ENCODE measurements at regions not wholly inside any gene's neighbourhood (a gene's known extent, or its start where the extent isn't known, plus 50 kb on each side); places are given as distances from the start of the nearest gene placed in this dataset.

DNA sequence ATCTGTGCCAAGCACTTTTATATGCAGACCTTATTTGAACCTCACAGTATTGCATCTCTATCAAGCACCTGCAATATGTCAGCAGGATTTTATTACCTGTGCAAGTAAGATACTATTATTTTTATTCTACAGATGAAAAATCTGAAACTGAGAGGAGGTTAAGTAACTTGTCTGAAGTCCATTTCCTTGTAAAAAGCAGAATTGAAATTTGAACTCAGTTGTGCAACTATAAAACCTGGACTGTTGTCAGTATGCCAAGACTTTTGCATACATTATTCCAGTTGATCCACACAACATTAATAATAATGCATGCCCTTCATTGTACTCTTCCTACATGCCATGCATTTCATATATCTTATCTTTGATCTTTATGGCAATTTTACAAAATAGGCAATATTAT, 82.2 kb upstream of the BRINP1 start:
- TF ChIP-seq JUND (IDR thresholded peaks at IDR 0.05; ENCODE audit: low read depth) = no peak
- in situ Hi-C loops (cut with HindIII; ENCODE audit: low pct_unique_long_range_greater_than_20kb, low sequenced_read_pairs) = no loop called here
- no peak for DNase-seq (ENCODE audit: low read depth in 1 of 2, low spot score in 1 of 2)

DNA sequence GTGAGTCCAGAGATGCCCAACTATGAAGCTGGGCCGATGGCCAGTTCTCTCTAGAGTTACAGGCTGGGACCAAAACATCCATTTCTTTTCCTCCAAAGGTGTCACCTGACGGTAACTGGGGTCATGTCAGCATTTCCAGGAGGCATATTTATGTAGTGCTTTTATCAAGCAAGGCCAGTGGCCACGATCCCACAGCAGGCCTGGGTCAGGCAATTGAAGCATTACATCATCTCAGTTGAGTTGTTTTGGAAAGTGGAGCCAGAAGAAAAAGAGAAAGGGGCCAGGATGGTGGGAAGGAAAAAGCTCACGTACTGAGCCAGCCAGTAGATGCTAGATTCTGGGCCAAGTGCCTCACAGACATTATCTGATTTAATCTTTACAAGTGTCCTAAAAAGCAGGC, 73.9 kb upstream of the BRINP1 start:
- no peak for DNase-seq (ENCODE audit: low read depth in 1 of 2, low spot score in 1 of 2)
- no peak for TF ChIP-seq JUND (IDR thresholded peaks at IDR 0.05; ENCODE audit: low read depth)
- in situ Hi-C loops (cut with HindIII; ENCODE audit: low pct_unique_long_range_greater_than_20kb, low sequenced_read_pairs) = no loop called here

DNA sequence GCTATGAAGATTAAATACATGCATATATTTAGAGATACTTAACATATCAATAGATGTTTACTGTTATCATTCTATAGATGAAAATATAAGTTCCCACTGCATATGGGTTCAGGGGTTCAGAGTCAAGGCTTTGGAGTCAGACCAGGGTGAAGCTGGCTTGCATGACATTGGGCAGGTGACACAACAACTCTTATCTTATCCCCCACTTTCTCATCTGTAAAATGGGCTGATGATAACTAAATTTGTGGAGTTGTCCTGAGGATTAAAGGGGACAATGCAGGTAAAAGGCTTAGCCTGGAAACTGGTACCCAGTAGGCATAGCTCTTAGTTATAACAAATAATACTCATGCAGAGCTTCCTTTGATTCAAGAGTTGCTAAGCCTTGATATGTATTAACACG, 72.6 kb upstream of the BRINP1 start:
- no peak for DNase-seq (ENCODE audit: low read depth in 1 of 2, low spot score in 1 of 2)
- in situ Hi-C loops (cut with HindIII; ENCODE audit: low pct_unique_long_range_greater_than_20kb, low sequenced_read_pairs) = no loop called here
- no peak for TF ChIP-seq JUND (IDR thresholded peaks at IDR 0.05; ENCODE audit: low read depth)

DNA sequence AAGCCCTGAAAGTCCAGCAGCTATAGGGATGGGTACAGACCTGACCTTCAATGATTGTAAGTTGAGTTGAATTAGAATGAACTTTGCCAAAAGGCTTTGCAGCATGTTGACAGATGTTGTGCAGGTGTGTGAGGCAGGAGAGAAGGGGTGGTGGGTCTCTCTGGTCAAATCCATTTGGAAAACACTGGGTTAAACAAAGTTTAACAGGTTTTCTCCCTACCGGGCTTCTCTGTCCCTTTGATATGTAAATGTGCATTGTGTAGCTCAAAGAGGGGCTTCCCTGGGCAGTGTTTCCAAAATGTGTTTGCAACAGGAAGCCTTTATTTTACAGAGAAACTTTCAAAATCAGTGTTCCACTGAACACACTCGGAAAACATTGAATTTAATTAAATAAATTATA, 72.1 kb upstream of the BRINP1 start:
- no peak for TF ChIP-seq JUND (IDR thresholded peaks at IDR 0.05; ENCODE audit: low read depth)
- in situ Hi-C loops (cut with HindIII; ENCODE audit: low pct_unique_long_range_greater_than_20kb, low sequenced_read_pairs) = no loop called here

DNA sequence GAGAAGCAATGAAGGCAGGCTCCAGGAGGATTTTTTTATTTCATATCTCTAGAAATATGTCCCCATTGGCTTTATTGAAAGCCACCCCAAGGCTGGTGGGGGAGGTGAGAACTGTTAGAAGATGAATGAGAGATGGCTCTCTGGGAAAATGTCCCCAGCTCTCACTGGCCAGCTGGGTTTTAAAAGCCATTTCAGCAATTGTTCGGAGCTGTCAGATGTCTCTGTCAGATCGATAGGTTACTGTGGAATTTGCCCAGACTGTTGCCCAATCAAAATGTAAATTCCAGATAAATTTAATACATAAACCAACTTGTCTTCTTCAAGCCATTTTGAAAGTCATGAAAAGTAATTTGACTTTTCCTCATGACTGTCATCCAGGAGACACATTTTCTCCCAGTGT, 67.0 kb upstream of the BRINP1 start:
- in situ Hi-C loops (cut with HindIII; ENCODE audit: low pct_unique_long_range_greater_than_20kb, low sequenced_read_pairs) = no loop called here
- TF ChIP-seq JUND (IDR thresholded peaks at IDR 0.05; ENCODE audit: low read depth) = no peak
- no peak for DNase-seq (ENCODE audit: low read depth in 1 of 2, low spot score in 1 of 2)

More for the DNA sequence above, 72.1 kb upstream of the BRINP1 start:
- no peak for DNase-seq (ENCODE audit: low read depth in 1 of 2, low spot score in 1 of 2)

DNA sequence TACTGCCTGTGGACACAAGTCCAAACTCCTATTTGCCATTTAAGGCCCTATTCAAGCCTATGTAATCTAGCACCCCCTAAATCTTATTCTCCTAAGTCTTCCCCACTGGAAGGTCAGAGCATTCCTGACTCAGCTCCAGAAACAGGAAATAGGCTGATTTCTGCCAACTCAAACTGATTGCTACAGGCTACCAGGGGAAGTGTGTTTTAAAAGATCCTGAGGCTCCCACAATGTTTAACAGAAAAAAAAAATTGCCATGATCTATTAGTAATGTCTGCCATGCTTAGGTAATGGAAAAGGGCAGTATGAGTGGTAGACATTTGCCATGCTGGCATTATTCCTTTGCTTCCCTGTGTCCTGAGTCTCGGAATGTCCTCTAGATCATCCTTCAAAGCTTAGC, 65.8 kb upstream of the BRINP1 start:
- in situ Hi-C loops (cut with HindIII; ENCODE audit: low pct_unique_long_range_greater_than_20kb, low sequenced_read_pairs) = no loop called here
- DNase-seq (ENCODE audit: low read depth in 1 of 2, low spot score in 1 of 2) = no peak
- no peak for TF ChIP-seq JUND (IDR thresholded peaks at IDR 0.05; ENCODE audit: low read depth)

DNA sequence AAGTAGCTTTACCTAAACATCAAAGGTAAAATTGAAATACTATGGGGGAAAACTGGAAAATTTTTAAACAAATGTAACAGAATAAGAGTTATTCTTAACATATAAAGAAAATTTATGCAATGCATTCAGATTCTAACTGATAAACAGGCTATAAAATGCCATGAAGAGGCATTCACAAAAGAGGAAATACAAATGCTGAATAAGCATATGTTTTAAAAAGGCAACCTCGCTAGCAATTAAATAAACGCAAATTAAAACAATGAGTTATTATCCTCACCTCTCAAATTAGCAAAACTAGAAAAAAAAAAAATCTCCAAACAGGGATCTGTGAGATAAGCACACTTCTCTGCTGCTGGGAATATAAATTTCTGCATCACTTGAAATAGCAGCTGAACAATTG, 63.2 kb upstream of the BRINP1 start:
- no peak for DNase-seq (ENCODE audit: low read depth in 1 of 2, low spot score in 1 of 2)
- no peak for TF ChIP-seq JUND (IDR thresholded peaks at IDR 0.05; ENCODE audit: low read depth)
- in situ Hi-C loops (cut with HindIII; ENCODE audit: low pct_unique_long_range_greater_than_20kb, low sequenced_read_pairs) = no loop called here

DNA sequence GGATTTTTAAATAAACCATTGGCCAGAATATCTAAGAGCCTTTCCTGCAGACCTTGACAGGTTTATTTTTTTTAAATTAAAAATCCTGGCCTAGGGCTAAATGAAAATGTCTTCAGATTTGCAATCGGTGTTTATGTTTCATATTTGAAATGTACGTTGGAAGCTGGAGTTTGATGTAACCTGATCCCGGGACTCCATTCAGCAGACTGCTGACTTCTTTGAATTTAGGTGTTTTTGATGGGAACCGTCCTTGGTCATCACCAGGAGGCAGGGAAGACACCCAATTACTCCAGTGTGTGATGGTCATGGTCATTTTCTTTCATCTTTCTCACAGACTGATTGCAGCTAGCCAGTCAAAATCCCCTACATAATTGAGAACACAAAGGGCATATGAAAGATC, 60.1 kb upstream of the BRINP1 start:
- in situ Hi-C loops (cut with HindIII; ENCODE audit: low pct_unique_long_range_greater_than_20kb, low sequenced_read_pairs) = no loop called here
- no peak for TF ChIP-seq JUND (IDR thresholded peaks at IDR 0.05; ENCODE audit: low read depth)
- no peak for DNase-seq (ENCODE audit: low read depth in 1 of 2, low spot score in 1 of 2)

DNA sequence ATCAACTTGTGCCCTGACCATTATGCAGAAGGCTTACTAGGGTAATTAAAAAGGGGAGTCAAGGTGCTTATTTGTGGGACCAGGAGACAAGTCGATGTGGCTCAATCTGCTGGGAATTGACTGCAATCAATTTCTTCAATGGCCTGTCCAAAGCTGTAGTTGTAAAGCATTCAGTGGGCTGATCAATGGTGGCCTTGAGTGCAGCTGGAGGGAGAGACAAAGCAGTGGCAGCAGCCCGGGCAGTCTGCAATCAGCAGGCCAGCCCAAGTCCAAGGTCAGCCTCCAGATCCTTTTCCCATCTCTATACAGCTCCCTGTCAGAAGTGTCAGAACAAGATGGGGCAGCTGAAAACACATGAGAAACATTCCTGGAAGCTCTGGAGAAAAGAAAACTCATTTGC, 51.0 kb upstream of the BRINP1 start:
- in situ Hi-C loops (cut with HindIII; ENCODE audit: low pct_unique_long_range_greater_than_20kb, low sequenced_read_pairs) = no loop called here
- TF ChIP-seq JUND (IDR thresholded peaks at IDR 0.05; ENCODE audit: low read depth) = no peak
- no peak for DNase-seq (ENCODE audit: low read depth in 1 of 2, low spot score in 1 of 2)

Measured in T47D (cell line).